Stimulated activated naive CD4-positive, alpha-beta T cell treated with Interleukin-2 at 50 U/mL for 16 hours (primary cell): ENCODE measurements at regions not wholly inside any gene's neighbourhood (a gene's known extent, or its start where the extent isn't known, plus 50 kb on each side); places are given as distances from the start of the nearest gene placed in this dataset.

ENCODE experiments used
- DNase-seq: peaks from one replicate; lab custom pipeline; 2025; lab: John Stamatoyannopoulos, UW

- no peak for DNase-seq
Measured at GRCh38 chr5:14983666-14984441, 112.3 kb upstream of the ANKH start.

GRCh38 chr5:14980698-14981097 lies 109.1 kb upstream of the ANKH start:
- DNase-seq = no peak

DNA sequence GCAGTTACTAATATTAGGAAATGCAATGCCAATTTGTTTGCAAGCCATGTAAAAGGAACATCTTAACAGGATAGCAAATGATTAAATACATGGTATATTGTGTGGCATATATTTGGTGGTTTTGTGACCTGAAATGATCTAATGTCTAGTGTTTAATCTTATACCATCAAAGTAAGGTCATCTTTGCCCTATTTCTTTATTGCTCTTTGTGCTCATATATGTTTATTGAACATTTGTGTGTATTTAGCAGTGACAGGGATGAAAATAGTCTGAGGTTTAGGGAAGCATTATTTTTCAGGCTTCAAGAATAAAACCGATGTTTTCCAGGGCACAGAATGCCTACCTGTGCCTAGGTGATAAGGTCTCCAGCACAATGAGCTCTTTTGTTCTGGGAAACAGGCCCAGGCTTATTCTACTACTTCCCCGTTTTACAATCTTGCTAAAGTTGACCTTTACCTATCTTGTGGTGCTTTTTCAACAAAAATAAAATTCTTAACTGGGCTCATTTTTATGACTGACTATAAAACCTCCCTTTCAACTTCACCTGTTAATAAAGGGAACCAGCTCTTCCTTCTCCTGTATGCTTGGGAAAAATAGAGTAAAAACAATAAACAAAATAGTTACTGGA lies 105.6 kb upstream of the ANKH start:
- no peak for DNase-seq

DNA sequence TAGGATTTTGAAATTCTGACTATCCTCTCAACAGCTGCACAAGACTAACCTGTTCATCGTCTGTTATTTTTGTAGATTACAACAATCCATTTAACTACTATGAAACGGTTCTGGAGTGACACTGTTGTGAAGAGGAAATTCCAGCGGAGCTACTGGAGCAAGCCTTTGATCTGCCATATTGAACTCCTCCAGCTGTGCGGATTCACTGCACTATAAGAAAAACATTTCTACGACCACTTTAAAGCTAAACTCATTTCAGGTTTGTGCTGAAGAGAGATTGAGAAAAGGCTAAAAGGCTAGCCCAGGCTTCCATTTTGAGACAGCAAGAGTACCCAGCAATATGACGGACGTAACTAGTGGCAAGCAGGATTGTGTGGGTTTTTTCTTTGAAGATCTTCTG lies 104.9 kb upstream of the ANKH start:
- no peak for DNase-seq

GRCh38 chr5:14971873-14972272 lies 100.3 kb upstream of the ANKH start:
- no peak for DNase-seq

DNA sequence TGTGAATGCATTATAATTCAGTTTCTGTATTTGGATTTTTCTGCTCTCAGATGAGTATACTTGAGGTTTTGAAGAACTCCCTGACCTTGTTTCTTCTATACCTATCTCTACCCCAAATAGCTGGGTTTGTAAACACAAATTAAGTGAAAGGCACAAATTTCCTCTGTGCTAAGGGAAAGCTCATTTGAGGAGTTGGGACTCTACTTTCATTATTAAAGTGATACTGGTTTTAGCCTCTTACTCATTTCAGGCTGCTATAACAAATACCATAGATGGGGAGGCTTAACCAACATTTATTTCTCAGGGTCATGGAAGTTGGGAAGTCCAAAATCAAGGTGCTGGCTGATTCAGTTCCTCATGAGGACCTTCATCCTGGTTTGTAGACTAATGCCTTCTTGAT lies 97.2 kb upstream of the ANKH start:
- DNase-seq = no peak

DNA sequence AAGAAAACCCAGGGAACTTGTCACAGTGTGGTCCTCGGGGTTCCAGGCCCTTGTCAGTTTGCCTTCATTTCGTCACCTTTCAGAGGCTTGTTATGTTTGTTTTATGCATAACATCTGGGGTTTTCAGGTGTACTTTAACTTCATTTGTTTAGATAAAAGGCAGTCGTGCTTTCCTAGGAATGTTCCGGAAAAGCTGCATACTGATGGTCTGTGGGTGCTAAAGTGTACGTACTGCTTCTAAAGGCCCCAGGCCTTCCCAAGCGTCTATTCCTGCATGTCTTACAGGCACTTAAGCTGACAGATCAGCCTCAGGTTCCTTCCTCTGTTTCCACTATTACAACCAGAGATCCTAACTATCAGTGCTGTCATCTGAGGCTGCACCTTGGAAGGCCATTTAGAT lies 95.6 kb upstream of the ANKH start:
- DNase-seq = no peak

- no peak for DNase-seq
Measured at GRCh38 chr5:14965815-14966214, 94.2 kb upstream of the ANKH start.

DNA sequence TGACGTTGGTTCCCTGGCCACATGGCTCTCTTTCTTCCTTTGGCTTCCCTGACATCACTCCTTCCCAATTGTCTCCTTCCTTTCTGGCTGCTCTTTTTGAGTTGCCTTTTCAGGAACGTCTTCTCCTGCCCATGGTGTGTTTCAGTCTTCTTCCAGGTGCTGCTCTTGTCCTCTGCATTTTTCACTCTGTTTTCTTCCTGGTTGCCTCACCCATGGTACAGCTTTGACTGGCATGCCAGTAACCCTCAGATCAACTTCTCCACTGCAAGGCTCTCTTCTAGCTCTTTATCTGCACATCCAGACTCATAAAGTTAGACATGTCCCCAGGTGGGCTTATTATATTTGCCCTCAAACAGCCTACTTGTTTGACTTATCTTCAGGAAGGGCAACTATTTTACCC lies 91.0 kb upstream of the ANKH start:
- no peak for DNase-seq

DNA sequence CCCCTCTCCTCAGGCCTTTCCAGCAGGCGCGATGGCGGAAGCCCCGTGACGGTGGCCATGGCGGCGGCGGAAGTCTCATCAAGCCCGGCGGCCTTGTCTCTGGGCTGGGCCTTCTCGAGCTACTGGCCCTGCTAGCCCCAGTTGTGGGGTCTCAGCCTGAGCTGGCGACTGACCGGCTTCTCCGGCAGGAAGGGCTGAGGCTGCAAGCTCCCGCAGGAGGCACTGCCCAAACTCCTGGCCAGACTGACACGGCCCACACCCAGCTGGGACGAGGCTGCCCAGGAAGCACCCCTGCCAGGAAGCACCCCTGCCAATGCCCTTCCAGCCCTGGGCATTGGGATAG lies 88.5 kb upstream of the ANKH start:
- no peak for DNase-seq

DNA sequence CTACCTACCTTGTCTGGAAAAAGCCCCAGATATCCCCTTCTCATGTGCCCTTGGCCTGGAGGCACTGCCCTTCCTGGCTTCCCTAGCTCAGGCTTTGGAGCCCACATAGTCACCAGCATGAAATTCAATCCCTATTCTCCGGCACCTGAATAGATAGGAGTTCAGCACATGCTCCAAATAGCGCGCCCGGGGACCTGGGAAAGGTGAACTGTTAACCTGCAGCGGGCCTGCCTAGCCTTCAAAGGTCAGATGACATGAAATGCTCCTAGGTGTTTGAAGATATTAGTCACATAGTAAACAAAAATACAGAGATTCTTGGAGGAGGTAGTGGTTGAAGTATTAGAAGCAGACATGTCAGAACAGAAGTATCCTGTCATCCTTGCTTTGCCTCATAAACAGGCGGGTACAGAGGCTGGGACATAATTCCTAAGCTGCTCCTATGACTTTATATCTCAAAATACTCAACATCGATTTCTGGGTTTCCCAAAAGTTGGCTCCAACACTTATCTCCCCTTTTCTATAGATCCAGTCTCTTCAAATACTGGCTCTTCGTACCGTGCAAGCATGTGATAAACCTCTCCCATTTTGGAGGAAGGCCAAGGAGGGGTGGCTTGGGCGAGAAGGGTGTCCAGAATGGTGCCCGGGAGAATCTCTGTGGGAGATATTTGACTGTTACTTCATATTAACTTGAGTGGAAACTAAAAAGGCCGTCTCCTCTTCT lies 88.0 kb upstream of the ANKH start:
- no peak for DNase-seq

- DNase-seq = no peak
Measured at GRCh38 chr5:14958188-14958587, 86.6 kb upstream of the ANKH start.

DNA sequence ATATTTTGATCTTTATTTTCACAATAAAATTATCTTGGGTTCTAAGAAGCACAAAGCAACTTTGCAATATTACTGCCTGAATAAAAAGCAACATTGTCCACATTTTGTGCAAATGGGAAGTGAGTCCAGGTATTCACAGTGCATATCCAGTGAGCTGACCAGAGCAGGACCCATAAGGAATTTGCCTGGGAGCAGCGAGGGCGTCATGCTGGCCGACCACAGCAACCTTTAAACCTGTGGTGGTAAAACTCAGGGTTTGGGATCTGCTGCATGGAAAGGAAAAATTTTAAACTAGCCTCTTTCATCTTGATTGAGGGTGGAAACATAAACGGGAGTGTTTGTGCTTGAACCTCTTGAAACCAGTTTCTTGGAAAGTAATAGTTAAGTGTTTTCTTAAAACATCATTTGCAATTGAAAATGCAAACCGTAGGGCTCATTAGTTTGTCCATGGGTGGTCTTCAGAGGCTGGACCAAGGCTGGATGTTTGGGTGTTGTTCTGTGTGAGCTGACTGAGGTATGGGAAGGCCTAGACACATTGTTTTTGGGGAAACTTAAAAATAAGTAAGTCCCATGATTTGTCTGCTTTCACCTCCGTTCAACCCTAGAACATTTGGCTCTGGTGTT lies 85.0 kb upstream of the ANKH start:
- no peak for DNase-seq

GRCh38 chr5:14954616-14955343 lies 83.2 kb upstream of the ANKH start:
- DNase-seq = no peak

- no peak for DNase-seq
Measured at GRCh38 chr5:14954216-14954615, 82.6 kb upstream of the ANKH start.

DNA sequence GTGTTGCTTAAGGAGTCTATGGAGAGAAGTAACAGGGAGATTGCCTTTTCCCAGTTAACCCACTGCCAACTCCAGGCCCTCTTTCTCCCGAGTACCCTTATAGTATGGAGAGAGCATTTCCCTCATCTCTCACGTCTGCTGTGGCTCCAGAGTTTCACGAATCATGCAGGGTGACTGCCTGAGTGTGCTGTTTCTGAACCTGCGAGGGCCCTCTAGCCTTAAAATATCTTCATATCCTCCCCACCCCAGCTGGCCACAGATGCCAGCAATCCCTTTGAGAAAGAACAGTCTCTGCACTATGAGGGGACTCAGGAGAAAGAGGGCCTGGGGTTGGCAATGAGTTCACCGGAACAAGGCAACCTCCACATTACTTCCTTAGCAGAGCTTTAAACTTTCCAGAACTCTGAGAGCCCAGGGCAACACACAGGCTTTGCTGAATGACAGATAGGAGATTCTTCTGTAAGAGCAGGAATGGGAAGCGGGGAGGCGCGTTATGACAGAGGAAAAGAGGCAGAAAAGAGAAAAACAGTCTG lies 81.6 kb upstream of the ANKH start:
- no peak for DNase-seq

- DNase-seq = no peak
Measured at GRCh38 chr5:14948383-14948782, 76.8 kb upstream of the ANKH start.

- no peak for DNase-seq
Measured at GRCh38 chr5:14946815-14947620, 75.4 kb upstream of the ANKH start.

DNA sequence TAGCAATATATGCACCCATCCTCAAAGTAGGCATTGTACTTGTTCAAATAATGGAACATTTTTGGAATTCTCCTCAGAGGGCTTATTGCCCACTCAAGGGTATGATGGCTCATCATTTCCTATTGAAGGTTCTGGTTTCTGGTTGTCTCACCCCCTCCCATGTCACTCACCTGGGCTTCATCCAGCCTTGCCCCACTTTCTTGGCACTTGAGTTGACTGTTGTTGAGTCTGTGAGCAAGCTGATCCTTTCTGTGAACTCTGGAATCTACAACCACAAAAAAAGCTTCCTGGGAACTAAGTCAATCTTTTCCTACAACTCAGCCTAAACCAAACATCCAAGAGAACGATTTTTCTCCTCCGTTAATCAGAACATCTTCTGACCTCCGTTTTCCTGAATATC lies 73.9 kb upstream of the ANKH start:
- DNase-seq = no peak

DNA sequence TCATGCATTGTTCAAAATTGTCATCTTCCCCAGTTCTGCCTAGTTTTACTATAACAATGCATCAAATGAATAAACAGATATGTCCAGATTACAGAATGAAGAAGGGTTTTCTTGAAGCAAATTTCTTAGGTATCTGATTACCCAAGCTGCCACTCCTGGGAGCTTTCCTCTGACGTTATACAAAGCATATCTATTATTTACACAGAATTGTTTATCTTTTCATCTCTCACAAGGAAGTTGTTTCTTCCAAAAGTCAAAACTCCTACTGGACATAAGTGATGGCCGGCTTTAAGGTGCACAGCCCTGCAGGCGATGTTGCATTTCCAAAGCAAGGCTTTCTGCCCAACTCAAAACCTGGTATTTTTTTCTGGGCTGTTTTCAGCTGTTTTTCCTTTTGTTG lies 73.4 kb upstream of the ANKH start:
- no peak for DNase-seq

GRCh38 chr5:14944350-14944739 lies 72.8 kb upstream of the ANKH start:
- no peak for DNase-seq
